HG03039 (cell line): ENCODE measurements at regions not wholly inside any gene's neighbourhood (a gene's known extent, or its start where the extent isn't known, plus 50 kb on each side); places are given as distances from the start of the nearest gene placed in this dataset.

Source experiments
- ATAC-seq: cut with Tn5 transposase; IDR thresholded peaks from one replicate; pipeline ENCODE4 v1.9.1; 2021; ENCODE audit warnings: mild to moderate bottlenecking, moderate library complexity; ENCODE audit not compliant: unreplicated experiment

DNA sequence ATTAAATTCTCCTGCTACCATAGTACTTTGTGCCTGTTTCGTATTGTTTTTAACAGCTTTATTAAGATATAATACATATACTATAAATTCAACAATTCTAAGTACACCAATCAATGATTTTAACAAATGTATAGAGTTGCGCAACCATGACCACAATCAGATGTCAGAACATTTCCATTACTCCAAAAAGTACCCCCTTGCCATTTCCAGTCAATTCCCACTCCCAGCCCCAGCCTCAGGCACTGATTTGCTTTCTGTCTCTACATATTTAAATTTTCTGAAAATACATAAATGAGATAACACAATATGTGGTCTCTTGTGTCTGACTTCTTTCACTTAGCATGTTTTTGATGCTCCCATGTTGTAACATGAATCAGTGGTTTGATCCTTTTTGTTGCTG, 193.9 kb downstream of the FIGN start:
- no peak for ATAC-seq

GRCh38 chr2:163541495-163541894, 194.3 kb downstream of the FIGN start:
- no peak for ATAC-seq

DNA sequence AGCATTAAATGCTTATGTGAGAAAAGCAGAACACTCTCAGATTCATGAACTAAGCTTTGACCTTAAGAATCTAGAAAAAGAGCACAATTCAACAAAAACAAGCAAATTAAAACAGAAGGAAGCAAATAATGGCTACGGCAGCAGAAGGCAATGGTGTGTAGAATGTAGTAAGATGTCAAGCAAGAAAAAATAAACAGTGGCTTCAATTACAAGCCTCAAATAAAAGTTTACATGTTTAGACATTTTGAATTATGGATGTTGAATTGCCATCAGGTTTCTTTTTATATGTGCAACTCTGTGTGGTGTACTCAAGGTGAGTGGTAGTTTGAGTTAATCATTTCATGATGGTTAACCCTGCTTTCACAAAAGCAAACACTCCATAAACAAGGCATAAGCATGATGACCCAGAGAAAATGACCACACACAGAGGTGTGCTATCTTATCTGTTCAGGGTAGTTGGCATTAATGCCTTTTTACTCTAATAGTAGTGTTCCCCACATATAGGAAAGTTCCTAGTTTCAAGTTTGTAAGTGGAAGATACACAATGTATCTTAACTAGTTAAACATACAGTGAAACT, 207.1 kb downstream of the FIGN start:
- no peak for ATAC-seq

- no peak for ATAC-seq
Measured at GRCh38 chr2:163527381-163527780, 208.4 kb downstream of the FIGN start.

DNA sequence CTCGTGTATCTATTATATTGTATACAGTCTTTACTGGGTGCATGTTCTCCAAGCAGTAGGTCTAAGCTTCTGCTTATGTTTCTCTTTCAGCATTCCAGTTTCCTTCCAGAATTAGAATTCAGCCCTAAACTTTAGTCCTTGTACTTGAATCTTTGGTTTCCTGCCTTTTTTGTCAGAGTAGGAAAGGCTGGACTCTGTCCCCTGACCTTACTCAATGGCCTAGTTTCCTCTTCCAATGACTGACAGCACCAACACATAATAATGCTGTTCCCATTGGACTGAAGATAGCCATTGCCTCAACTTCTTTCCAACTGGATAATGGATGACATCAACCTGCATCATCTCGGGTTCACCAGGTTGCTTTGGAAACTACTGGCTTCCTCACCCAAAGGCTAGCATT, 217.0 kb downstream of the FIGN start:
- ATAC-seq, result no peak

DNA sequence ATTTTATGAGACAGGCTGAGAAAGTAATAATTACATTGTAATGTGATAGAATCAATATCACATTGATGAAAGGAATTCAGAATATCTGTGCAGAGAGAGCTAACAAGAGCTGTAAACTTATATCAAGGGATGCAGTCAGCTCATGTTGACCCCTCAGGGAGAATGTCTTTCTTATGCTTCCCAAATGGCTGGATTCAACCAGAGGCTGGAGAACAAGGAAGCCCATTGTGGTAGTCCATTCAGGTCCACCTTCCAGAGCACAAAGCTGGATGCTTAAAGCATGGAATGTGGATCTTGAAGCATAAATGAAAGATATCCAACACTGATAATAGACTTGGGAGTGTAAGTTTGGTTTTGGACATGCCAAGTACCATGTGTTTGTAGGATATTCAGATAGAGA, 220.0 kb downstream of the FIGN start:
- ATAC-seq, result no peak

GRCh38 chr2:163505281-163505680, 230.5 kb downstream of the FIGN start:
- no peak for ATAC-seq

- no peak for ATAC-seq
Measured at GRCh38 chr2:163493359-163494298, 242.2 kb downstream of the FIGN start.

GRCh38 chr2:163491850-163492249, 244.0 kb downstream of the FIGN start:
- ATAC-seq, result no peak

- ATAC-seq, result no peak
Measured at GRCh38 chr2:163490281-163490680, 245.5 kb downstream of the FIGN start.

GRCh38 chr2:163481515-163481914, 254.3 kb downstream of the FIGN start:
- no peak for ATAC-seq

DNA sequence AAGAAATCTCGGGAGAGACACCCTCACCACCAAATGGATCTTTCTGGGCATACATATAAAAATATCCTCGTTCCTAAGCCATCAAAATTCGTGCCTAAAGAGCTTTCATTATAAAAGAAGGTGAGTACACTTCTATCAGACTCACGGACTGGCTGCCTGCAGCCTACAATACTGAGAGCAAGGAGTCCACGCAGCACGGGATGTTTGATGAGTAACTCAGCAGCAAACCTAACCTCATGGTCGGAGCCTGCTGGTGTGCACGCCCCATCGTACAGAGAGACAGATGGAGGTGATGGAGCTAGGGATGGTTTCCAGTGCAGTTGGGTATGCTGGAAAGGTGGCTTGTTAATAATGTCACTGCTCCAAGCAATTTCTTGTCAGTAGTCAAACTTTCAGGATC, 256.2 kb downstream of the FIGN start:
- ATAC-seq, result no peak

DNA sequence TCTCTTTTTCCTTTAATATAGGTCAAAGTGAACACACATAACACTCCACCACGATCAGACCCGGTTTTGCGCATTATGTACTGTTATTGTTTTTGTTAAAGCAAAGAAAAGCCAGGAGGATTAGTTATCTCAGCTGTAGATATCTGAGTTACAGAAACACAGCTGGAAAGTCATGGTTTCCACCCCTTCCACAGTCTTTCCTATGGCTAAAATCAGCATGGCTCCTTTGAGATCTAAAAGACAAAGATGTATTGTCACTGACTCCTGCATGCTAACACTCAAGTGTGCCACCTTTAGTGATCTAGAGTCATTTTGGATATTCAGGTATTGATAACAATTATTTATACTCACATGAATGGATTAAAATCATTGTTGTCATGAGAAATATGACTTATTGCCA, 260.0 kb downstream of the FIGN start:
- ATAC-seq, result no peak

DNA sequence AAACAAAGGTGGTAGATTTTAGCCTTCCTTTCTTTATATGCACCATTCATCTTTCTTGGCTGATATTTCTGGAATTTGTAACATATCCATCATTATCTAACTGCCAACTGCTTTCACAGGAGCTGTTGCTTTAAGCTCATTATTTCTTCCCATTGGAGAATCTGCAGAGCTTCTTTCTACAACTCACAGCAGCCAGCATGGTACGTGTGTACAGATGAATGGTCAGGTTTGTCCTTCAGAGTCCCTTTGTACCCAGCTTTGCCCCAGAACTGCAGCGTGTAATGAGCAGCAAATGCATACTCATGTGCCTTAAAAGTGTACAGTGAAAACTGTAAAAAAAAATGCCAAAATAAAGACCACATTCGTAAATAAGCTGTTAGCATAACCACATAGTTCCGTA, 260.9 kb downstream of the FIGN start:
- no peak for ATAC-seq

DNA sequence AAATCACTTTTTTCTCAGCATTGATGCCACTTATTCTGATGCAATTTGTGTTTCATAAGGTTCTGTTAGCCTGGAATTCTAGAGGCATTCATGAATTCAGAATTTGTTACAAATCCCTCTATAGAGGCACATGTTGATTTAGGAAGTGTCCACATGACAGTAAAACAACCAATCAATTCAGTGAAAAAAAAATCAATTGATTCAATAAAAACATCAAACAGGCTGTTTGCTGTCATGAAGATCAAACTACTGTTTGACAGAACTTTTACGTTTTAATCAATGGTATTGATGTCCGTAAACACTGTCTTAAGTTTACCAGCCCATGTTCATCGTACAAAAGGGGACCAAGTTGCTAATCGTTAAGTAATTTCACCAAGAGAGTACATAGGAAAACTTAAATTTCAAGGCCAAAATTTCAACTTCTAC, 261.5 kb downstream of the FIGN start:
- no peak for ATAC-seq

DNA sequence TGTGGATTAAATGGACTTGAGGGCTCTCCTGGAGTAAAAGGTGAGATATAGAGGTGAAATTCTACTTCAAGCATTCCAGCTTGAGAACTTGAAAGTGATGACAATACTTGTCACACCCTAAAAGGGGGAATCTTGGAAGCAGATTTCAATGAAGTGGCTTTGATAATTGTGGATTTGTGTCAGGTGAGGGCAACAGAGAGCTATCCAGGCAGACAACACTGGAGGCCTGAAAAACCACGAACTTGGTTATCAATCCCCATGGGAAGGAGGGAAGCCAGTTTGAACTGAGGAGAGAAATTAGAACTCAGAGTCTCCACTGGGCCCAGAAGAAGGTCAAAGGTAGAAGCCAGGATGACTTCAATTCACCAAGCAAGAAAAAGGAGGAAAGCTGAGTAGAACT, 263.9 kb downstream of the FIGN start:
- no peak for ATAC-seq

DNA sequence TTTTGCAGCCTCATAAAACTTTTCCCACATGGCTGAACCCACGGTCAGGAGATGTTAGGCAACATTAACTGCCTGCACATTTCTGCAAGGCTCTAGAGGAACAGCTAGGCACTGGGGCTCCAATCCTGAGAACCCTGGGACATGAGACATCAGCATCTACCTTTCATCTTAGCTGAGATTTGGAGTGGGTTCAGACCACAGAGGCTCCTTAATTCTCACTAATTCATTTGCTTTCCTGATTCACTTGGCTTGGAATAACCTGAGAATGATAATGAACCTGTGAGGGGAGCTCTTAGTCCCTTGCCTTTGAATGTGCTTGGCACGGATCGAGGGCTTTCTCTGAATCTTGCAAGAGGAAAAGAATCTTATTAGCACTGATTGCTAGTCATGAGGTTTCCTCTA, 266.2 kb downstream of the FIGN start:
- ATAC-seq, result no peak

- ATAC-seq, result no peak
Measured at GRCh38 chr2:163467251-163467630, 268.6 kb downstream of the FIGN start.

DNA sequence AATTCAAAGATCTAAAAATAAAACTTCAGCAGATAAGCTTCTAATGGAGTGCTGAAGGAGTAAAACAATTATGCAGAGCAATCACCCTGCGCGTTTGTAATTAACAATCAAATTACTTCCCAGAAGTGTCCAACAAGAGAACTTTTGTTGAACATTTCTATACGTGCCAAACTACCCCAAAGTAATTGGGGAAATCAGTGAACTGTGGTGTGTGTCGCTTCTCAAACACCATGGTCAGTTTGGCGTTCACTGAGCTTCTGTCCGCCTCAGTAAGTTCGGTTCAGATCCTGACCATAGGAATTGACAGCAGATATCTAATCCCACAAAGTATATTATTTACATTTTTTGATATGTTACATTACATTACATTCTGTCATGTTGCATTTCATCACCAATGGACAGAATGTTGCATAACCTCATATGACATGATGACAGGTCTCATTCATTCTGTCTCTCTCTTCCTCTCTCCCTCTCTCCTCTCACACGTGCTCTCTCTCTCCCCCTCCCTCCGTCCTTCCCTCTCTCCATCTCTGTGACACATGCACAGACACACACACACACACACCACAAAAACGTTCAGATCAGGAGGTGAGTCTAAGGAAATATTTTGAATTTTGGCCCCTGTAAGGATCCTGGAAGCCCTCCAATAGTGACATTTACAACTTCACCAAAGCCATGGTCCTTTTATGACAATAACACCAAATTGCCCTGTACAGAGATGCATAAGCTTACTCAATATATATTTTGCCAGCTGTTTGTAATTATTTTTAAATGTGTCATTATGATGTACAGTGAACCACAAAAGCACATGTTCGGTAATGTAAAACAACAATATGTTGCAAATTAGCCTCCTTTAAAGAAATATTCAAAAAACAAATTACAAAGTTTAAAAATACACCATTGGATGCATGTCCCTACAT, 269.2 kb downstream of the FIGN start:
- ATAC-seq, result no peak

DNA sequence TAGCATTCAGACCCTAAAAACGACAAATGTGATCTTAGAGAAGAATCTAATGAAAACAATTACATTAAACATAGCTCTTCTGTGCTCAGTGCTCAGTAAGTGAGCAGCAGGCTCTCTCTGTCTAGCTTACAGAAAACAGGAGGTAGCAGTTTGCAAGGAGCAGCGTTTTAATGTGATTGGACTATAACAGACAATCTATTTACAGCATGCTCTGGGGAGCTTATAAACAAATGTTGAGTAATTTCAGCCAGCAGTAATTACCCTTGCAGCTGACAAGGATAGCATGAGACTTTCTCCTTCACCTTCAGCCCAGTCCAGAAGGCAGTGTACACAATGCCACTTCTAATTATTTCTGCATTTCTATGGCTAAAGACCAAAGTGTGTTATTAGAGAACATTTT, 270.4 kb downstream of the FIGN start:
- ATAC-seq, result no peak

DNA sequence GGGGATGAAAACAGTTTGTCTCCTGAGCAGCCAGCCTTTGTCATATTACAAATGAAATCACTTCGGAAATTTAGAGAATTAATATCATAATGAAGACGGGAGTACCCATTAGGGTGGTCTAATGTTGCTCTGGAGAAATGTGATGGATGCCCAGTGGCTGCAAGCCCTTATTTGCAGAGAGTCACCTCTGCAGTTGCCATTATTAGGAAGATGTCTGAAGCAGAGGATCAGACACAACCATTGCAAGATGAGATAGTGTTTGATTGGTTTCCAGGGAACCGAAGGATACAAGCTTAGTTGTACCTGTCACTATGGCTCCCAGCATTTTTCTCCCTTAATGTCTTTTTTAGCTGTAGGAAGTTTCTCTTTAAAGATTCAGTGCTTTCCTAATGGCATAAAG, 272.4 kb downstream of the FIGN start:
- ATAC-seq, result no peak
